ENCODE measurements at regions not wholly inside any gene's neighbourhood (a gene's known extent, or its start where the extent isn't known, plus 50 kb on each side); places are given as distances from the start of the nearest gene placed in this dataset.
"Not testable (repeated sequence)": the region's sequence is repeated elsewhere in the genome, so short reads cannot be mapped to it uniquely, and the experiment has no call there.

- not testable (repeated sequence) for H3K9me3 Mint-ChIP-seq (ENCODE audit: unreplicated experiment); H3K9ac ChIP-seq (ENCODE audit: low read length); H3K27ac Mint-ChIP-seq (ENCODE audit: unreplicated experiment); H3K36me3 ChIP-seq (ENCODE audit: insufficient read depth, low read length); H3K79me2 ChIP-seq (ENCODE audit: insufficient read depth, low read length); H3K27me3 ChIP-seq (ENCODE audit: insufficient read depth, low read length); H3K36me3 Mint-ChIP-seq (ENCODE audit: low read depth, unreplicated experiment); H3K9me3 ChIP-seq (ENCODE audit: insufficient read depth, low read depth, low read length); FAIRE-seq; H3K27me3 Mint-ChIP-seq (ENCODE audit: low read depth, unreplicated experiment); H3K27ac ChIP-seq (ENCODE audit: low read depth, low read length); H3K4me3 ChIP-seq (ENCODE audit: insufficient read depth, low read depth, low read length); H3K4me3 Mint-ChIP-seq (ENCODE audit: unreplicated experiment); DNase-seq (ENCODE audit: low read depth); H3K4me2 ChIP-seq (ENCODE audit: low read length); H3K4me1 ChIP-seq (ENCODE audit: insufficient read depth, low read length); H4K20me1 ChIP-seq (ENCODE audit: insufficient read depth, low read length); H3K4me1 Mint-ChIP-seq (ENCODE audit: low read depth, unreplicated experiment); H2AFZ ChIP-seq (ENCODE audit: low read depth, low read length)
Observed at GRCh38 chr1:215449147-215449546, 118.0 kb upstream of the KCTD3 start.

- H3K36me3 Mint-ChIP-seq (ENCODE audit: low read depth, unreplicated experiment) = no peaks in the 10 kb centered on the region
- Histone ChIP-seq H2AFZ (ENCODE audit: low read depth, low read length) (no peak overlapping the region), H3K27ac (ENCODE audit: low read depth, low read length) (no peak overlapping the region), H4K20me1 (ENCODE audit: insufficient read depth, low read length) (no peaks in the 10 kb centered on the region), H3K27me3 (ENCODE audit: insufficient read depth, low read length) (no peaks in the 10 kb centered on the region), H3K9me3 (ENCODE audit: insufficient read depth, low read depth, low read length) (no peaks in the 10 kb centered on the region), H3K4me2 (ENCODE audit: low read length) (no peak overlapping the region), H3K79me2 (ENCODE audit: insufficient read depth, low read length) (no peaks in the 10 kb centered on the region), H3K36me3 (ENCODE audit: insufficient read depth, low read length) (no peaks in the 10 kb centered on the region), H3K4me1 (ENCODE audit: insufficient read depth, low read length) (peaks cover 3% of the 10 kb centered on the region), H3K9ac (ENCODE audit: low read length) (no peak overlapping the region), H3K4me3 (ENCODE audit: insufficient read depth, low read depth, low read length) (no peak overlapping the region)
- peaks cover 2% of the 10 kb centered on the region for H3K9me3 Mint-ChIP-seq (ENCODE audit: unreplicated experiment)
- no peak overlapping the region for H3K27ac Mint-ChIP-seq (ENCODE audit: unreplicated experiment)
- no peak for TF ChIP-seq CTCF (IDR thresholded peaks at IDR 0.05; ENCODE audit: insufficient read depth, low read depth, low read length)
- TF ChIP-seq EZH2 (IDR thresholded peaks at IDR 0.05; ENCODE audit: insufficient read depth, low read length) = no peak
- H3K27me3 Mint-ChIP-seq (ENCODE audit: low read depth, unreplicated experiment) = no peaks in the 10 kb centered on the region
- DNase-seq (ENCODE audit: low read depth) = no peak
- FAIRE-seq = no peak
- H3K4me3 Mint-ChIP-seq (ENCODE audit: unreplicated experiment) = no peak overlapping the region
- no peaks in the 10 kb centered on the region for H3K4me1 Mint-ChIP-seq (ENCODE audit: low read depth, unreplicated experiment)
Observed at GRCh38 chr1:215453440-215453839, 113.7 kb upstream of the KCTD3 start.

- H3K36me3 Mint-ChIP-seq (ENCODE audit: low read depth, unreplicated experiment) = no peaks in the 10 kb centered on the region
- H3K9me3 ChIP-seq (ENCODE audit: insufficient read depth, low read depth, low read length) = no peaks in the 10 kb centered on the region
- H3K36me3 ChIP-seq (ENCODE audit: insufficient read depth, low read length) = no peaks in the 10 kb centered on the region
- H2AFZ ChIP-seq (ENCODE audit: low read depth, low read length) = no peak overlapping the region
- no peak overlapping the region for H3K27ac Mint-ChIP-seq (ENCODE audit: unreplicated experiment)
- no peak overlapping the region for H3K9ac ChIP-seq (ENCODE audit: low read length)
- no peak for FAIRE-seq
- H3K27ac ChIP-seq (ENCODE audit: low read depth, low read length) = no peak overlapping the region
- H3K79me2 ChIP-seq (ENCODE audit: insufficient read depth, low read length) = no peaks in the 10 kb centered on the region
- H3K4me2 ChIP-seq (ENCODE audit: low read length) = no peak overlapping the region
- no peak overlapping the region for H3K4me3 Mint-ChIP-seq (ENCODE audit: unreplicated experiment)
- no peaks in the 10 kb centered on the region for H4K20me1 ChIP-seq (ENCODE audit: insufficient read depth, low read length)
- H3K4me1 Mint-ChIP-seq (ENCODE audit: low read depth, unreplicated experiment) = no peaks in the 10 kb centered on the region
- H3K27me3 Mint-ChIP-seq (ENCODE audit: low read depth, unreplicated experiment) = no peaks in the 10 kb centered on the region
- H3K4me1 ChIP-seq (ENCODE audit: insufficient read depth, low read length) = peaks cover 5% of the 10 kb centered on the region
- no peaks in the 10 kb centered on the region for H3K27me3 ChIP-seq (ENCODE audit: insufficient read depth, low read length)
- TF ChIP-seq EZH2 (IDR thresholded peaks at IDR 0.05; ENCODE audit: insufficient read depth, low read length) (no peak), CTCF (IDR thresholded peaks at IDR 0.05; ENCODE audit: insufficient read depth, low read depth, low read length) (no peak)
- H3K4me3 ChIP-seq (ENCODE audit: insufficient read depth, low read depth, low read length) = no peak overlapping the region
- no peak for DNase-seq (ENCODE audit: low read depth)
- peaks cover 2% of the 10 kb centered on the region for H3K9me3 Mint-ChIP-seq (ENCODE audit: unreplicated experiment)
Observed at GRCh38 chr1:215457213-215457612, 109.9 kb upstream of the KCTD3 start.

All from astrocyte (in vitro differentiated cells and primary cell).